ENCODE measurements at regions not wholly inside any gene's neighbourhood (a gene's known extent, or its start where the extent isn't known, plus 50 kb on each side); places are given as distances from the start of the nearest gene placed in this dataset.

DNA sequence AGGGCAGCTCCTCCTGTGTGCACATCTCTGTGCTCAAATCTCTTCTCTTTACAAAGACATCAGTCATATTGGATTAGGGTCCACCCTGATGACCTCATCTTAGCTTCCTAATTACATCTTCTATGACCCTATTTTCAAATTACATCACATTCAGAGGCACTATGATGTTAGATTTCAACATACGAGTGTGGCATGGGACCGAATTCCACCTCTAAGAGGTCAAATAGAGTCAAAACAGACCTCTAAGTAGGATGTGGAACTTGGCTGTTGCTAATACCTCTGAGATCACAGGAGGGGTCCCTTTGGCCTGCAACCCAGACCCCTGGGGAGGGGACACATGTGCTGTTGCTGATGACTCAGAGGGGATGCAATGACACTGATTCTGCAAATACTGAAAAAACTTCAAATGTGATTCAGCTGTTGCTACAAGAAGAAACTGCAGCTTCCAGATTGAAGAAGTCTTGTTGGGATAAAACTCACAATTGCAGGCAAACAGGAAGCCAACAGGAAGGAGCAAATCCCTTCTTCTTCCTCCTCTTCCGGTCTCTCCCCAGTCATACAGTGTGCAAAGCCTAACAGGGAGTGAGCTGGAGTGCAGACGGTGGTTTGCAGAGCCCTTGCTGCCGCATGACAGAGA lies 216.2 kb downstream of the MYLK4 start:
- no peak for DNase-seq

- no peak for DNase-seq
These were observed 219.1 kb downstream of the MYLK4 start for GRCh38 chr6:2531426-2532215.

GRCh38 chr6:2529211-2529719 lies 221.5 kb downstream of the MYLK4 start:
- DNase-seq: peak; percentile 59

DNA sequence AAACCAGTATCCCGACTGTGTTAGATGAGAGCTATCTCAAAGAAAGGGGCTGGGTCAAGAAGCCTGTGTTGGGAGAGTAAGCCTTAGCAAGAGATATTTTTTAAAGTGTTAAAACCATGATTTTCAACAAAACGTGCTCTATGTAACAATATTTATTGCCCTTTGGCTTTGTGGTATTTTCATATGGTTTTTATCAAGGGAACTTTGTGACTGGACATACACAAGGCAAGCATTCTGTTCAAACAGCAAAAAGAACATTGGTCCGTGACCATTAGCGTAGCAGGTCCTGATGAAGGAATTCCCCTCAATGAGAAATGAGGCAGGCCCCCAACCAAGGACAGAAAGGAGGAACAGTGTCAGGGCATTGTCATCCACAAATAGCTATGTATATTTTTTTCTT lies 222.6 kb downstream of the MYLK4 start:
- no peak for DNase-seq

DNA sequence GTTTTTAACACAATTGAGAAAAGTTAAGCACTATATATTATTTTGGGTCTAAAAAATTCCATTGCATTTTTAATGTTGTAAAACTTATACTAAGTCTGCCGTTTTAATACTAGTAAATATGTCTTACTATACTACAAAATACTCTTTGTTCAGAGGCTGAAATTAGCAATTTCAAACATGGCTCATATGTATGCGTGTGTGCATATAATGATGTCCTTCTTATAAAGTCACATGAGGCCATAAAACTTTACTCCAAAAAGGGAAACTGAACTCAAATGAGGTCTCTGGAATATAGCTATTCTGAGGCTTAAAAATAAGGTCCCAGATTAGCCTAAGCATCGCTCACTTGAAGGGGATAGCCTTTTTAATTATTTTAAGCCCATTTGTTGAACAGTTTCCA lies 224.0 kb downstream of the MYLK4 start:
- DNase-seq: no peak

DNA sequence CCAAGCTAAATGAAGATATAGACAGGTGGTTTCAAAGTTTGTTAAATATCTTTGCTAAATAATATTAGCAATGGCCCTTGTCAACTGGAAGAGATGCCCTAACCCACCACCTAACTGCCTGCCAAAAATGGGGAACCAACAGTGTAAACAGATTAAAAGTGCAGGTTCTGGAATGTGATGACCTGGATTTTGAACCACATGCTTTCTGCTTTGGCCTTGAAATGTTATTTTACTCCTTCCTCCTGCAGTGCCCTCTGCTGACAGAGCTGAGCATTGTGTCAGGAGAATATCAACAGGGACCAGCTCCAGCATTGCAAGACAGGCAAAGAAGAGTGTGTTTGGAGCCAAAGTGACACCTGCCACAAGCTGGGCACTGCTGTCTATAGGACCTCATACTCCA lies 226.6 kb downstream of the MYLK4 start:
- no peak for DNase-seq

DNA sequence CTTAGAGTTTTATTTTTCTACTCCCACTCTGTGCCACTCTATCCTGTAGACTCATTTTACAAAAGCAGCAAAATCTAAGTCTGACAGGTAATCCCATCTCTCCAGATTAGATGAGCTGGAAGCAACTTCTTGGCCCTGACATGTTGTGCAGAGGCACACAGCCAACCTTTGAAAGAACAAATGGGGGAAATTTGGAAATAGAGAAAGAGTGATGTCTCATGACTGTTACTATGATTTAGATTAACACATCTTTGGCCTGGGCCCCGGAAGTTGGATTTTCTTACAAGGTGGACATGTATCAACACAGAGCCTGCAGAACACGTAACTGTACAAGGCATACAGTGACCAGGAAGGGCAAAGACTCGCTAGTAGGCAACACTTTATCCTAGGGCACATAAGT lies 227.7 kb downstream of the MYLK4 start:
- DNase-seq: no peak

DNA sequence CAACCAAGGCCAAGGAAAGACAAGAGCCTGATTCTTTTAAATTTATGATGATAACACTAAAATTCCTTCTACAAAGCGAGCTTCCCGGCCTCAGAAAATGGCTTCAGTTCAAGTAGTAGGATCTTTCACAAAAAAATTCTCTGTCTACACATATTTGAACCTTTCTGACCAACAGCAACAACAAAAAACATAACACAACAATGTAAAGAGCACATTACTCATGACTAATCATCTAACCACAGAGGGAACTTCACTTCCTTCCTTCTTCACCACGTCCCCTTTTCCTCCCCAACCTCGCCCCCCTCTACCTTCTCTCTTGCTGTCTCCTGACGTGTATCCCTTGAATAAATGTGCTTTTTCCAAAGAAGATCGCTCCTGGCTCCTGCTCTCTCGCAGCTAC lies 228.2 kb downstream of the MYLK4 start:
- DNase-seq: no peak

- no peak for DNase-seq
These were observed 232.8 kb downstream of the MYLK4 start for GRCh38 chr6:2517855-2518473.

GRCh38 chr6:2517401-2517800 lies 233.3 kb downstream of the MYLK4 start:
- DNase-seq: no peak

DNA sequence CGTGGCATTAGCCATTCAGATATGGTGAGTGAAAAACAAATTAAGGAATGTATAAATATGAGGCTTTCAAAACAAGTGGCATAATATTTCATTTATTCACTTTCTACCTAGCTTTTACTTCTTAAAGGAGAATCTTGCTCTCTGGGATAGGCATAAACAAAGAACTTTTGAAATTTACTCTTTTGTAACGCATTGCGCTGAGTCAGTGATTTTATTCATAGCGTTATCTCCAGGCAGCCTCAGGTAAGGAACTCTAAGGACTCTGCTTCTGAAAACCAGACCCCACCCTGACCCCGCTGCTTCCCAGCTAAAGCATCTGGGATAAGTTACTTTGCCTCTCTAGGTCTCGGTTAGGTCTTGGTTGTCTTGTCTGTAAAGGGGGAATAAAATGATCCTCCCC lies 234.7 kb downstream of the MYLK4 start:
- no peak for DNase-seq

GRCh38 chr6:2514965-2515543 lies 235.7 kb downstream of the MYLK4 start:
- DNase-seq: no peak

- no peak for DNase-seq
These were observed 237.9 kb downstream of the MYLK4 start for GRCh38 chr6:2512802-2513201.

DNA sequence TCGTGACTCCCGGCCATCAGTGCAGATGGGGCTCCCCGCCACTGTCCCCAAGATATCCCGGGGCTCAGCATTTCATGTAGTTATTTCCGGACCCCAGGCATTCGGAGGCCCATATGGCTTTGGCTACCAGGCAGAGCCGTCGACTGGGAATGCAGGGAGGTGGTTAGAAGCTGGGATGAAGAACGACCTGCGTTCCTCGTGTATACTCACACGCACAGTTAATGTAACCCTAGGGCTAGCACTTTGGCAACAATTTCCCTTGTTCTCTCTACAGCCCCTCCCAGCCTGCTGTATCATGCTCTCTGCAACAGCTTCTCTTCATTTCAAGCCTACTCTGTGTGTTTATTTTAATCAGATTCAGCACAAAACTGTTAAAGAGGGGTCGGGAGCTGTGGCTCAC lies 240.4 kb downstream of the MYLK4 start:
- no peak for DNase-seq

DNA sequence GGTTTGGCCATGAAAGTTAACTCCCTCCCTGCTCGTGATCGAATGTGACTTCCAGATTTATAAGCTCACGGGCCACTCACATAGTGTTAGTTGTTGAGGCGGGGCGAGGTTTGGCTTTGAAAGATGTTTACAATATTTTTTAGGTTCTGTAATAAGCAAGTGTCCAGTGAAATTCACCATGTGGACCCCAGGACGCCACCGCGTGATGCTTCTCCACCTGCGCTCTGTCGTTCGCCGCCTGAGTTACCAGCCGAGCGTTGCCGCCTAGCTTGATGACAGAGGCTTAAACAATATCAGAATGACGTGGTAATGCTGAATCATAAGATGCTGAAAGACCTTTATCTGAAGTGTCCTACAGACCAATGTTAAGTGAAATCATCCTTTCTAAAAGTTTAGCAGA lies 241.0 kb downstream of the MYLK4 start:
- DNase-seq: no peak

DNA sequence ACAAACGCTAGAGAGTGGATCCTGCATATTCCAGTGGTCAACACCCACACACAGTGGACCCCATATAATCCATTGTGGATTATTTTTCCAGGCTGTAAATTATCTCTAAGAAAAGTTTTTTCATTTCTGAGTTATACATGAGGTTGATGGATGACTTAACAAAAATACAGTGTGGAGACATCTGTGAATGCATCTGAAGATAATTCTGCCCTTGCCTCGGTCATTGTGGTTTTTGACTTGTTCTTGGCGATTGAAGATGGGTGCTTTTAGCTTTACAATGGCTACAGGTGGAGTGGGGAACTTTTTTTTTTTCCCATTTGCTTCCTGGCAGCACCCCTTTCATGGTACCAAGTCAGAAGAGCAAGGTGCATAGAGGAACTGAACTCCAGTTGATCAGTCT lies 242.7 kb downstream of the MYLK4 start:
- DNase-seq: no peak

GRCh38 chr6:2507521-2508037 lies 243.1 kb downstream of the MYLK4 start:
- no peak for DNase-seq

- no peak for DNase-seq
These were observed 243.7 kb downstream of the MYLK4 start for GRCh38 chr6:2507016-2507415.

DNA sequence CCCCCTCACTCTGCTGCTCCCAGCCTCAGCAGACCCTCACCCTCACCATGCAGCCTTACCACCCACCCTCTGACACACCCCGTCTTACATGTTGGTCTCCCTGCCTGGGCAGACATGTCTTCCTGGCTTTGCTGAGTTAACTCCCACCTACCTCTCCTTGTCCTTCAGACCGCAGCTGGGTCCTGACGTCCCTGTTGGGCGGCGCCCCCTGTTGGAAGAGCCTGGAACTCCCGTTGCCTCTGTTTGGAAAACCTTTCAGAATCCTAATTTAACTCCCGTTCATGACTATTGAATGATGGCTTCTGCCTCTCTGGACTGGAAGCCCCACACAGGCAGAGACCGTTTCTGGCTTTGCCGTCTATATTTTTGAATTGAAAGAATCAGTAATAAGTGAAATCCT lies 245.1 kb downstream of the MYLK4 start:
- no peak for DNase-seq

- no peak for DNase-seq
These were observed 246.1 kb downstream of the MYLK4 start for GRCh38 chr6:2504495-2505064.

DNA sequence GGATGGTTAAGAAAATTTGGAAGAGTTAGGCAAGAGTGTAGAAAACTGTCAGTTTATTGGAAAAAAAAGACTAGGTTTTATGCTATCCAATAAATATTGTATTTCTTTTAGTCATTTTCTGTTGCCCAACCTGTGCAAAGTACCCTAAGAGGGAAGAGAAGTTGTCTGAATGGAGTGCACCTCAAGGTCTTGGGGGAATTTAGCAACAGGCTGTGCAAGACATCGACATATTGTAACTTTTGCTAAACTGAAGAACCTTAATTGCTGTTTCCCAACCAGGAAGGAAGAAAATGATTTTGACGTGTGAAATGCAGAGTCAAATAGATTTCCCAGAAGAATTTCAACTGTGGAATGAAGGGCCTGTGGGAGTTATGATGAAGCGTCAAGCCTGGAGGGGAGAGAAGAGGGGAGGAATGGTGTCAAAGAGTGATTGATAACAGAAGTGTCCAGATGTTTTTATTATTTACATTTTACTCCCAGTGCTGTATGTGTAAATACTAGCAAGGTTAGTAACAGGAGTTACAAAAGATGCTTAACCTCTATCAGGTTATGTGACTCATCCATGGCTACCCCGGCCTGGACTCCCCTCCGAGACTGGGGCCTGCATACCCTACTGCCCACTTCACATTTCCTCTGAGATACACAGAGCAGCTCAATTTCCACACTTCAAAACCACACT lies 246.8 kb downstream of the MYLK4 start:
- DNase-seq: no peak

DNA sequence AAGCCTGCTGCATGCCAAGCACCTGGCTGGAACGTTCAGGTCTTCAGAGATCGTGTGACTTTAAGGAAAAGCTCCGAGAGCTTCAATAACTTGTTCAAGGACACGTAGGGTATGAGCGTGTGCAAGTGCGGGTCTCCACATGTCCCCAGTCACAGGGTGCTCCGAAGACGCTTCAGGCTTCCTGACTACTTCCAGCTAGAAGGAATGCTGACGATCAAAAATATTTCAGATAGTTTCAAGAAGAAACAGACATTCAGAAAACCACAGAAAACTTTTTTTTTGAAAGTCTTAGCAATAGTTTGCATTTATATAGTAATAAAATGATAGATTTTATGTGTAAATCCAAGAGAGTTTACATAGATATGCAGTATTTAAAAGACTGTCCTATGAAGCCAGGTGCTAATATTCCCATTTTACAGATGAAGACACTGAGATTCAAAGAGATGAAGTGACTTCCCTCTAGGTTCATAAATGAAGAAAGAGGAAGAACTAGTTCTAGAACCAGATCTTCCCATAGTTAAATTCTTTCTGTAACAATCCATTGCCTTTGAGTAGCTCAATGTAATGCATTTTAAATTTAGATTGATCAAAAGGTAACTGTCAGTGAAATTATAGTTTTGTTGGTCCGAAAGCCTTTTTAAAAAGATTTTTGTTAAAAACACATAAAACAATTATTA lies 247.6 kb downstream of the MYLK4 start:
- no peak for DNase-seq

Measured in NCI-H2081 treated with DMSO at 0.1 percent for 48 hours (cell line).